ENCODE measurements at regions not wholly inside any gene's neighbourhood (a gene's known extent, or its start where the extent isn't known, plus 50 kb on each side); places are given as distances from the start of the nearest gene placed in this dataset.

GRCh38 chr7:42756841-42757240, 155.0 kb downstream of the C7orf25 start:
- DNase-seq (ENCODE audit: low read depth) = no peak

GRCh38 chr7:42753811-42754363, 158.0 kb downstream of the C7orf25 start:
- no peak for DNase-seq (ENCODE audit: low read depth)

GRCh38 chr7:42753367-42753766, 158.5 kb downstream of the C7orf25 start:
- no peak for DNase-seq (ENCODE audit: low read depth)

- DNase-seq (ENCODE audit: low read depth) = no peak
These were observed 161.7 kb downstream of the C7orf25 start for GRCh38 chr7:42750172-42750571.

DNA sequence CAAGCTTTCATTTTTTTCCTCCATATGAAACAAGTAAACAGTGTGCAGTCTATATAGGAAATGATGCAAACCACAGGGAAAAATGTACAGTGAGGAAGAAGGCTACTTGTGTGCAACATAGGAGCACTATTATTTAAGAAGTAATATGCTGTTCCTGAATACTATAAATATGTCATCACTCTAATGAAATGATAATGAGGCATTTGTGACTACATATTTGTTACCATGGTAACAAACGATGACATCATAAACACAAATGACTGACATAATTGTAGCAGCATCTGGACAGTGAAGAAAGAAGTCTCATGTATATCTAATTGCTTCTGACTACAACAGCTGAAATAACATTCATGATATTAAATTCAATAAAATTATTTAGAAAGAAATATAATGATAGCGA, 164.8 kb downstream of the C7orf25 start:
- no peak for DNase-seq (ENCODE audit: low read depth)

- no peak for DNase-seq (ENCODE audit: low read depth)
These were observed 165.7 kb downstream of the C7orf25 start for GRCh38 chr7:42746214-42746613.

GRCh38 chr7:42745357-42746059, 166.4 kb downstream of the C7orf25 start:
- DNase-seq (ENCODE audit: low read depth) = no peak

DNA sequence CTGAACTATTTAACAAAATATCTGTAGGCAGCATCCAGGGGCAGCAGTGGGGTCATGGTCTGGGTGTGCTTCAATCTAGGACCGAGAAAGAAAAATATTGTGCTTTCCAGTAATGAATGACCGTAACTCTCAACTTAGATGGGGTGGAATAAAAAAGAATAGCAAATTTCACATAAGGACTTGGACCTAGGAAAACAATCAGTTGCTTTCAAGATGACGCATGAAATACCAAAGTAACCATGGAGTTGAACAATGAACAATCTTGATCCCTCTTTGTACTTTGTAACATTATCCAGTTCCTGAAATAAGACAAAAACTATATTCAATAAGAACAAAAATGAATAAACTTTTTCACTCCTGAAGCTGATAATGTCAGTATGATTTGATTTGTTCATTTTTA, 167.1 kb downstream of the C7orf25 start:
- peak; percentile 51 for DNase-seq (ENCODE audit: low read depth)

GRCh38 chr7:42743077-42743858, 168.6 kb downstream of the C7orf25 start:
- no peak for DNase-seq (ENCODE audit: low read depth)

DNA sequence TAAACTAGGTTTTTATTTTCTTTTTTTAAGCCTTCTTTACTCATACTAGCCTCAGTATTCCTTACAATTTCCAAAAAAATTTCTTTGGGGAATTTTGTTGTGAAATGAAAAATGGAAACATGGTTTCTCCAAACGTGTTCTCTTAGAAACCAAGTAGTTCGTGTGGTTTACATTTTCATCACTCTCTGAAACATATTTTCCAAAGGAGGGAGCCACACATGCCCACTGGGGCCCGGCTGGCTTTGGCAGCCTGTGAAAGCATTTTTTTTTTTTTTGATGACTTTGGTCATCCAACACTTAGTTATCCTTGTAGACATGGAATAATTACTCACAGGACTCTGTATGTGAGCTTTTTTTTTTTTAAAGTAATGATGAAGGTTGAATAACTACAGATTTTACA, 169.6 kb downstream of the C7orf25 start:
- peak; percentile 61 for DNase-seq (ENCODE audit: low read depth)

DNA sequence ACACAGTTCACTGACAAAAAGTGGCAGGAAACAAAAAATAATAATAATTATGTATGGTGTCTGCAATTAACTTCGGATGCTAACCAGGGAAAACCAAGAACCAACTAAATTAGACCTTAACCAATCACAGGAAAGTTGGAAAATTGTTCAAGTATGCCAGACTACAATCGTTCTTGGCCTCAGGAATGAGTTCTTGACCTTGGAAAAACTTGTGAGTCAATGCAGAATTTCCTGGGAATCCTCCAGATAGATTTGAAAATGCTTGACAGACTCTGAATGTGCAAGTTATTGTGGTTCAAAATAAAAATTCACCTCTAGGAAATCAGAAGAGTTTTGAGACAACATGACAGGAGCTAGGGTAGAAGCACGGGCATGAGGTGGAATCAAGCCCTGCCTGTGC, 171.5 kb downstream of the C7orf25 start:
- peak; percentile 74 for DNase-seq (ENCODE audit: low read depth)

DNA sequence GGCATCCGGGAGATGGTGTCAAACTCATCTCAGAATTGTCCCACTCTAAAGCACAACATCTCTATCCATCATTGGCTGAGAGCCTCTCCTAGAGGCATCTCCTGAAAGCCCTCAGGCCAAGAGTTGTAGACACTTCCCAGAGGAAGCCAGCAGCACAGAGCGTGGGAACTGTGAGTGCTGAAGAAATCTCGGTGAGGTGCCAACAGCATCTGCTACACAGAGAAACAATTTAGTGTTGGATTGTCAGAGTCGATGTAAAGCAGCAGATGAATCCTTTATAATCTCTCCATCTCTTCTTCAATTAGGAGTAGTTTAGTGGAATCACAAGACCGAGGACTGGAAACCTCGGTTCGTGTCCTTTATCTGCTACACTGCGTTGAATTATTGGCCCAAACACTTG, 172.2 kb downstream of the C7orf25 start:
- DNase-seq (ENCODE audit: low read depth) = no peak

DNA sequence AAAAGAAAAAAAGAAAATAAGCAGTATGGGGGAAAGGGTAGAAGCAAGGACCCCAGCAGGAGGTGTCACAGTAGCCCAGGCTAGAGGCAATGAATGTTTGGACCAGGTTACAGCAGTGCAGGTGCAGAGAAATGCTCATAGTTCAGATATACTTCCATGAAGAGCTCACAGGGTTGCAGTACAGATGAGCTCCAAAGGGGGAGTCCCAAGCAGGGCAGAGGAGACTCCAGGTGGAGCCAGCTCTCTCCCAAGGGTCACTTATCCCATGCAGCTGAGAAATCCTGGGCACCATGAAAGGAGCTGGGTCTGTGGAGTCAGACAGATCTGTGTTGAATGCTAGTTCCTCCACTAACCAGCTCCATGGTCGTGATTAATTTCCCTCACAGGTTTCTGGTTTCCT, 174.9 kb downstream of the C7orf25 start:
- DNase-seq (ENCODE audit: low read depth) = no peak

- DNase-seq (ENCODE audit: low read depth) = no peak
These were observed 176.8 kb downstream of the C7orf25 start for GRCh38 chr7:42735081-42735480.

DNA sequence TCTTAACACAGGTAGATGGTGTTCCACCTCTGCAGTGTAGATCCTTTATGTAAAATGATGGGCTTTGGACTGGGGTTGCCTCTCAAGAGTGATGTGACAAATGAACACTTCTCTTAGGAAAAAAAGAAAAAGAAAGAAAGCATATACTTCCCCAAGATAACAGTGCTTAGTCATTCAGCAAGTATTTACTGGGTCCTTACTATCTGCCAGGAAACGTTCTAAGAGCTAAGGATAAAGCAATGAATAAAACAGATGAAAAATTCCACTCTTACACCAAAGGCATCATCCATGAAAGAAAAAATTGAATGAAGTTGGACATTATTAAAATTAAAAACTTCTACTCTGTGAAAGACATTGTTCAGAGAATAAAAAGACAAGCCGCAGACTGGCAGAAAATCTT, 177.3 kb downstream of the C7orf25 start:
- DNase-seq (ENCODE audit: low read depth) = peak; percentile 33

DNA sequence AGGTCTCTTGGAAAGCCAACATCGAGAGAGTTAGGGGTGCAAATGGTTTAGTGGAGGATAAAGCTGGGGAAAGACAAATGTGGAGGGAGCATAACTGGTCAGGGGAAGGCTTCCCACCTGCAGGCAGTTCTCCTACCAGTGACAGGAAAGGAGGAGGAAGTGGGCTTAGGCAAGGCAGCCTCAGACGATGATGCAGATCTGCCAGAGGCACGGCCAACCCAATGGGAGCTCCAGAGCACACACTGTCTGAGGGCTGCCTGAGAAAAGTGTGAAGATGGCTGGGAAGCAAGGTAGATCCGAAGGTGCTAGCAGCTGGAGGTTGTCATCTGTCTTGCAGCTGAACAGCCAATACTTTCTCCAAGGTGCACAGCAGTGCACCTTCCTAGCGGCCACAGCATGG, 178.8 kb downstream of the C7orf25 start:
- no peak for DNase-seq (ENCODE audit: low read depth)

DNA sequence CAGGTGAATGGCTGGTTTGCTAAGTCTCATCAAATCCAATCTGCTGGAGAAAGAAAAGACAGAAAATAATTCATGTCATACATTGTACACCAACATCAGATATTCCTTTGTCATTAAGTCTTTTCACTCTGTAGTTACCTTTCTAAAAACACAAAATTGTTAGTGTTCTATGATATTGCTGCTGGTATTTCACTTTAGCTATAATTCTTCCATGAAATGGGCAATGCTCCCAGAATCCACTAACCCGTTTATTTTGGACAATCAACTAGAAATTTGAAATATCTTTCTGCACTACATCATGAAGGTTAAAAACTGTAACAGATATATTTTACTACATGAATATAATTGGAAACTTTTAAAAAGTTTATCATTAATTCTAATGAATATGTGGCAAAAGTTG, 181.3 kb downstream of the C7orf25 start:
- peak; percentile 57 for DNase-seq (ENCODE audit: low read depth)

DNA sequence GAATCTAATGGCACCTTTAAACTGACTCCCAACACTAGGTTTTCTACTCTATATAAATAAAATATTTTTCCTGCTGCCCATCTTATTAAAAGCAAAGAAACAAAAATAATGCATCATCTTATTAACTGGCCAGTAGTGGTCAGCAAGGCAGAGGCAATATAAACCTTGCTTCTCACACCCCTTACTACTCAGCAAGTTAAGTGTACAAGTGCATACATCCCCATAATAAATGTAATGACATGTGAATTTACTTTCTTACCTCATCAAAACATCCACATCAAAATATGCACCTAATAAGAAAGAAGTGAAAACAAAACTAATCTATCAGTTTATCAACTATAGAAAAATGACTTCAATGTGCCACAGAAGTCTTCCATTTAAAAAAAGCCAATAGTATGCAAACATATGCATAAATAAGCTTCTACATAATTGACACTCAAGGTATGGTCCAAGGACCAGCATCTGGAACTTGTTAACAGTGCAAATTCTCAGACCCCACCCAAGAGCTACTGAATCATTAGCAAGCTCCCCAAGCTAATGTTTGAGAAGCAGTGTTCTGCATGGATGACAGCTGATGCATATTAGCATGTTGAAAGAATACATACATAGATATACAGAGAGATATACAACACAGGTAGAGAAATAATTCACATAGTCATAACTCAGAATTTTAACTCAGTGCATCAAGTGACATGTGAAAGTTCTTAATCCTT, 182.7 kb downstream of the C7orf25 start:
- DNase-seq (ENCODE audit: low read depth) = no peak

DNA sequence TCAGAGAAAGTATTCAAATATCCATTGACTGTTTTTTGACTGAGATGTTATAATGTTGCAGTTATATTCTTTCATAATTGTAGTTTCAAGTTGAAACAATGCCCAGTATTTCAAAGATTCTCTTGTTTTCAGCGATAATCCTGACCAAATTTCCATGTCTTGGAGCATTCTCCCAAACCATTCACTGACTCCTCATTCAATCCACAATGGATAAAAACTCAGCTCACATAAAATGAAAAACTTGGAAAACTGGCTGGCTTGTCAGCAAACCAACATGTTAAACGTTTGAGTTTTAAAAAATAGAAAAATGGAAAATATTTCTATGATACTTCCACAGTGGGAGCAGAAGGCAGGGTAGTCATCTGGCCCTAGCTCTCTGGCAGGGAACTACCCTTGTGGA, 184.4 kb downstream of the C7orf25 start:
- no peak for DNase-seq (ENCODE audit: low read depth)

DNA sequence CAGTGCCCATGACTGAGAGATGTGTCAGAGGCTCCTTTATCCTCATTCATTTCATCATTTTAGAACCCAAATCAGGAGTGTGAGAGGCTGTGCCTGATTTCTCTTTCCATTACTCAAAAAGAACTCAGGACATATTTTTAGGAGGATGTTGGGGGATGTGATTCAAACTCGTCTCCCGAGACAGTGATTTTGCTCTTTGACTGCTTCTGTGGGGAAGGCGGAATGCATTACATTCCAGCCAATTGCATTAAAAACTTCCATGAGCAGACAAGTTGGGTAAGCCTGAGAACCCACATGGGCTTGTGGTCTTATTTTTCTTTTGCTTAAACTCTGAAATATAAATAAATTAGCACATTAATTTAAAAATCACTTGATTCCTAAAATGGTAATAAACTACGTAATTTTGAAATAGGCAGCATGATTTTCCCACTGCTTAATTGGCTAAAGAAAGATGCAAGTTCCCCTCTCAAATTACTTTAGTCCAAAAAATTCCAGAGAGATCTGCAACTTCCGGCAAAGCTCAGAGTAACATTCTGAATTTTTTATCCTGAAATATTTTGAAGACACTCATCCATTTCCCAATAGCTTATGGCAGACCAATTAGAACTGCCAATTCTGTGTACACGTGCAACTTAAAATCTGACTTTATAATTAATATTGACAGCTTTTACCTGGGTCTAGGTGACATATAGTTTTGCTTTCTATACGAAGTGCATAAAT, 185.6 kb downstream of the C7orf25 start:
- peak; percentile 92 for DNase-seq (ENCODE audit: low read depth)

- no peak for DNase-seq (ENCODE audit: low read depth)
These were observed 189.2 kb downstream of the C7orf25 start for GRCh38 chr7:42722716-42723115.

DNA sequence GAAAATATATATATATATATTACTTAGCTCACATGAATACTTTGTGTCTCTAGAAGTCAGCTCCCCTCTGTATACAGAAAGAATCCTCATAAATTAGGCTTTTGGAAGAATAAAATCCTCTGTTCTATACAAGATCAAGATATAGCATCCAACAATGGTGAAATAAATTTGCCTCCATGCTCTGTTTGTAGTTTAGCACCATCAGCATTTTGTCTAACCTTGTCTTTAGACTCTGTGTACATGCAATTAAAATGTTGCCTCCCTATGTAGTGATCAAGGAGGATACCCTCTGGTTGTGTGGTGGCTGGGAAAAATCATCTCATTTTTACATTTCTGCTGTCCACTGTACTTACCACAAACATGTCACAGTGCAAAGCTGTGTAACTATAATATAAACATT, 189.7 kb downstream of the C7orf25 start:
- DNase-seq (ENCODE audit: low read depth) = no peak

Measured in stromal cell of bone marrow (primary cell).